HG02884 (cell line): ENCODE measurements at regions not wholly inside any gene's neighbourhood (a gene's known extent, or its start where the extent isn't known, plus 50 kb on each side); places are given as distances from the start of the nearest gene placed in this dataset.

Source experiments
- ATAC-seq: cut with Tn5 transposase; IDR thresholded peaks from one replicate; pipeline ENCODE4 v1.9.1; 2021; ENCODE audit warnings: mild to moderate bottlenecking, moderate library complexity; ENCODE audit not compliant: unreplicated experiment

DNA sequence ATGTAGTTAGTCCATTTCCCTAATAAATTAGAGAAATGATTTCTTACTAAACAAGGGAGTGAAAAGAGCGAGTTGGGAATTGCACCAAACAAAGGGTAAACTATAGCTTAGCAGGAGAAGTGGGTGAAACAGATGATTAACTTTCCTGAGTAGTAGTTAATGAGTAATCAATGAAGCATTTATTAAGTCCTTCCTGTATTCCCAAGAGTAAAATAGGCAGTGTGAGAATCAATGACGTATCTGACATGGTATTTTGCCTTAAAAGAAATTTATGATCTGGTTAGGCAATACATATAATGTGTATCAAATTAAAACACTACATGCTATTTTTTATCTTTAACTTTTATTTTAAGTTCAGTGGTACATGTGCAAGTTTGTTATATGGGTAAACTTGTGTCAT lies 142.8 kb downstream of the KLF5 start:
- no peak for ATAC-seq

DNA sequence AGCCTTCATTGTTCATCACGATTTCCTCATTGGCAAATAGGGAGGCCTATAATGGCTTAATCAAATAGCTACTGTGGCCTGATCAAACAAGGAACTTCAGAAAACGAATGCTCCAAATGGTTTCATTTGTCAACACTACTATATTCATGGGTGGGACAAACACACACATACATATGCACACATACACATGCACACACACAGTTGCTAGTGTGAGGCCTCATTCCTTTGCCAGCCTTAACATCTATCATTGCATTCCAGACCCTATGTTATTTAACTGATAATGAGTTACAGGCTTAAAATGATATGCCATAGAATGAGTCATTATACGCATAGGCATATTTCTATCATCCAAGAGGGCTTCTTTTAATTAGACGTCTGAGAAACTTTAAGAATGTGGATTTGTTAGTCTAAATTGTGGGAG lies 140.2 kb downstream of the KLF5 start:
- no peak for ATAC-seq

DNA sequence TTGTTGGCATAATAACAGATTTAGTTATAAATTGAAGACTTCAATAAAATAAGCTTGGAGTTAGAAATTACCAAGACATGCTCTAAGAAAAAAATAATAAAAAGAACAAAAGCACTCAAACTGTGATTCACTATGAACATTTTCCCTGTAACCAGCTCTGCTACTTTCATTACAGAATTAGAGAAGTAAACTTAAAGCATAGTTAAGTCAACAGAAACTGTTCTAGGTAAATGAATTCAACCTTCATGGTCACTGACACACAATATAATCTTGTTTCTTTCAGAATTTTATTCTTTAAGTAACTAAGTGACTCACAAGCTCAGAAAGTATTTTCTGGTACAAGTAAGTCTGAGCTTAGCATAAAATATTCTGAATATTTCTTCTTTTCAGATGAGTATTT lies 136.3 kb downstream of the KLF5 start:
- ATAC-seq, result no peak

DNA sequence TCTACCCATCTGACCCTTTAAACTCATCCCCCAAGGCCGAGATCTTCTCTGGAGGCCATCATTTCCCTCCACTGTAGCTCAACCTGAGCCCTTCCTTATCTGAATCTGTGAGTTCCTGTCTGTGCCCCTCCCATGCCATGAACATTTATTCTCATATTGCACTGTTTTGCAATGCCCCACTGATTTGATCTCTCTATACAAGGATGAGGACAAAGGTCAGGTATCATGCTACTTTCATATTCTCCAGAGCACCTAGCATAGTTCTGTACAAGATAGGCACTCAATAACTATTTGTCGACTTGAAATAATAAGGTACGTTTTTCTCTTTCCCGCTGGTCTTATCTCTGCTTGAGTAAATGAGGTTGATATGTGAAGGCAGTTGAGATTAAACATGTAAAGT lies 135.5 kb downstream of the KLF5 start:
- ATAC-seq, result no peak

DNA sequence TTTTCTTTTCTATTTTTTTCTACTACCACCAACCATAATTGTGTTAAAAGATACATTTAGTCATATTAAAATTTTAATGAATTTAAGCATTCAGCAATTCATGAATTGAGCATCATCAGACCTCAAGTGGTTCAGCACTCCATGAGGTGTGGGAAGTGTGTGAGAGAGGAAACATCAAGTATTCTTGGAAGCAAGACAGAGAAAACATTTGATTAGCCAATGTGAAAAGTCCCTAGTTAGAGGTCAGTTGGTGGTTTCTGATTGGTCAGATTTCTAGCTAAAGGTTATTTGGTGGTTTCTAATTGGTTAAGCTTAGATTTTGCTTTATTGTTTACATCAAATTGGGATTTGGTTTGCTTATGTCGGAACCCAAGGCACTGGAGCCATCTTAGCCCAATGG lies 134.7 kb downstream of the KLF5 start:
- ATAC-seq, result no peak

DNA sequence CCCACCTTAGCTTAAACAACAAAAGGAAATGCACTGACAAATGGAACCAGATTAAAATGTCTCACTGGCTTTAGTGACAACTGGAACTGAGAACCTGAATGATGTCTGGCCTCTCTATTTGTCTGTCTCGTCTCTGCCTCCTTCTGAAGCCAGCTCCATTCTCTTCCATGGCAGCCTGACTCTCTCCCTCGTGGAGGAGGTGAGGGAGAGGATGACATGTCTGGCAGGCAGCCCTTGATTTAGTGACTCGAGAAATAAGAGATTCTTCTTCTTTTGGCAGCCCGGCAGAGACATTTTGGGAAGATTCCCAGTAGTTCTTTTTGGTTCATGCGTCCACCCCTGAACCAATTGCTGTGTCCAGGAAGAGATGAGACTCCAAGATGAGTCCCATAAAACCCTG lies 131.7 kb downstream of the KLF5 start:
- ATAC-seq, result no peak

DNA sequence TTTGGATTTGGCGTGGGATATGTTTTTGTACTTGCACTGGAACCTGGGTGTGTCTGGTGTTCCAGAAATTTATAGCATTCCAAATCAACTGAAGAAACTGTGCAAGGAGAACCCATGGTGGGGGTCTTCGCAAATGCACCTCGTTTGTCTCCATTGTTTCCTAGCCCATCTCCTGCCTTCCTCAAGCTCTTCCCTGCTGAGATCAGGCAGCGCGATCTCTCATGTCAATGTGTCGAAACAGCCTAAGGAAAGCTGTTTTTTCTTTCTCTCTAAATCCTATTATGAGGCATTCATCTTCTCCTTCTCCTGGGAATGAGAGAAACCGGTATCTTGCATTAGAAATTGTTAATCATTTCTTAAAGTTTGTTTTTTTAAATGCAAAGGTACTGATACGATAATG lies 131.0 kb downstream of the KLF5 start:
- no peak for ATAC-seq

DNA sequence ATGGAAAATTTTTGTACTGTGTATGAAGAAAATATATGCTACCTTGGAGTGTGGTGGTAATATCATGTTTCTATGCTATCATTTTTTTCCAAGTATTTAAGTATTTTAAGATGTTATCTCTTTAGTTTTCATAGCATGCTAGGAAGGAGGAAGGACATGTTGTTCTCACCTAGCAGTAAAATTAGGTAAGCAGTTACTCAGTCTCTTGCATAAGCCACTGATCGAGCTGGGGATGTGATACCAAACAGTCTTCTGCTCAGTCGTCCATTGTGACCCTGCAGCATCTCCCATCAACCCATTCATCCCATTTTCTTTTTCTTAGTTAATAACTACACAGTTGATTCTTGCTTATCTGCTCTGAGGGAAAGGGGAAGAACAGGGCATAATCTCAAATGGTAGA lies 130.6 kb downstream of the KLF5 start:
- ATAC-seq, result no peak

DNA sequence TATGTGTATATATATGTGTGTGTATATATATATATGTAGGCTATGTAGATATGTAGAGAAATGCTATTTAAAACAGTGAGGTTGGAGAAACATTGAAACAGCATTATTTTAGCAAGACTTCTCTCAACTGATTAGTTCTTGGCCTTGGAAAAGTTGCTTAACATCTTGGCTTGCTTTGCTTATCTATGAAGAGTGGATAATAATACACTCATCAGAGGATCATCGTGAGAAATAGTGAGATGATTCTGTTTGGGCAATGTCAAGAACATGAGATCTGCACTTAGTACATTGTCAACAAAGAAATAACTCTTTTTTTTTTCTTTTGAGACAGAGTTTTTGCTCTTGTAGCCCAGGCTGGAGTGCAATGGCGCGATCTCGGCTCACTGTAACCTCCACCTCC lies 128.3 kb downstream of the KLF5 start:
- no peak for ATAC-seq

DNA sequence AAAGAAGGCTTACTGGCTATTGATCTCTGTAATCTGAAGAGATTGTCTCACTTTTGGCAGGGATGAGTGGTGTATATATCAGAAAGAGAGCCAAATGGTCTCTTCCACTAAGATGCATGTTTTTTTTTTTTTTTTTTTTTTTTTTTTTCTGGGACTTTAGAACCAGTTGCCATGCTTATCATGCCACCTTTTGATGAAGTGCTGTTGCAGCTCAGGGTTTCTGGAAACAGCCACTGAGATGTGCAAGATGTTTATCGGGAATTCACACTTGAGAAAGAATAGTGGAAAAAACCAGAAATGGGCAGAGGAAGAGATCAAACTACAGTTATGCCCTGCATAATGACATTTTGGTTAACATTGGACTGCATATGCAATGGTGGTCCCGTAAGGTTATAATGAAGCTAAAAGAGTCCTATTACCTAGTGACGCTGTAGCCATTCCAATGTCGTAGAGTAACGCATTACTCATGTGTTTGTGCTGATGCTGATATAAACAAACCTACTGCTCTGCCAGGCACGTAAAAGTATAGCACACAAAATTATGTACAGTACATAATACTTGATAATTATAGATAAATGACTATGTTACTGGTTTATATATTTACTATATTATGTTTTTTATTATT lies 121.0 kb downstream of the KLF5 start:
- ATAC-seq, result no peak

DNA sequence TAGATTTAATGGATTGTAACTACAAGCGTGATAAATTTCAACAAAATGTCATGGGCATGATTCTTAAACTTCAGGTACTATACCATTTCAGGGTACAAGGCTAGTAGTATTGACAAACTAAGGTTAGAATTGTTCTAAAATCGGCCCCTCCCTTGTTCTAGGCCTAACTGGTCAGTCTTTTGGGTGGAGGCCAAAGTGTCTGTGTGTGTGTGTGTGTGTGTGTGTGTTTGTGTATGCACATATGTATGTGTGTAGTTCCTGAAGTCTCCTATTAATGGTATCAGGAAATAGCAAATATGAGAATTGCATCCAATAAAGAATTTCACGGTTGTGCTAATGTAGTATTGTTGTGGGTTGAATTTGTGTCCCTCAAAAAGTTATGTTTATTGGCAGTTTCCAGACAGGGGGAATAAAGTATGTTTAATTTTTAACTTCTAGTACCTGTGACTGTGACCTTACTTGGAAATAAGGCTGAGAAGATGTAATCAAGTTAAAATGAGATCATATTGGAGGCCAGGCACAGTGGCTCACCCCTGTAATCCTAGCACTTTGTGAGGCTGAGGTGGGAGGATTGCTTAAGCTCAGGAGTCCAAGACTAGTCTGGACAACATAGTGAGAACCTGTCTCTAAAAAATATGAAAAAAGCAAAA lies 119.2 kb downstream of the KLF5 start:
- ATAC-seq, result no peak

DNA sequence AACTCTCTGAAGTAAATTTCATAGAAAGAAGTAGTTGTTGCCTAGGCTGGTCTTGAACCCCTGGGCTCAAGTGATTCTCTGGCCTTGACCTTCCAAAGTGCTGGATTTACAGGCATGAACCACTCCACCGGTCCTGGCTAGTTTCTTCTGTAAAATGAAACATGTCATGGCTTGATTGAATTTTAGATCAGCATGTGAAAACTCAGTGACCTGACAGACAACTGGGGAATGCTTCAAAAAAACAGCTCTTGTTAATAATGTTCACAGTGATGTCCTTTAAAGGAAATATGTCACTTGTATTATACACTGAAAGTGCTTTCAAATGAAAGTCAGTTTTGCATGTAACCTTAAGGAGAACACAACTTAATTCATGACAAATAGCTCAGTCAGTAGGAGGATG lies 118.2 kb downstream of the KLF5 start:
- ATAC-seq, result no peak

DNA sequence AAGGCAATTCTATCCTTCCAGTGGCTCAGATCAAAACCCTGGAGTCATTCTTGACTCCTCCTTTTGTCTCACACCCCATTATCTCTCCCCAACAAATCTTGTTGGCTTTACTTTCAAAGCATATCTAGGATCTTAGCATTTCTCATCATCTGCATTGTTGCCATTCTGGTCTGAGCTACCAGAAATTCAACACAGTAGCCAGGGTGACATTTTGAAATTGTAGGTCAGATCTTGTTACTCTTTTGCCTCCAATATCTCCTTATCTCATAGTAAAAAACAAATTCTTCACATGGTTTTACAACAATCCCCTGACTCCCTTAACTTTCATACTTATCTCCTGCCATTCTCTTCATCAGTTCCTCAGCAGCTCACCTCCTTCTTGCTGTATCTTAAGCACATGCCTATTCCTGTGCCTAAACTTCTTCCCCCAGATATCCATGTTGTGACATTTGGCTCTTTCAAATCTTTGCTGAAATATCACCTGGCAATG lies 115.8 kb downstream of the KLF5 start:
- no peak for ATAC-seq

DNA sequence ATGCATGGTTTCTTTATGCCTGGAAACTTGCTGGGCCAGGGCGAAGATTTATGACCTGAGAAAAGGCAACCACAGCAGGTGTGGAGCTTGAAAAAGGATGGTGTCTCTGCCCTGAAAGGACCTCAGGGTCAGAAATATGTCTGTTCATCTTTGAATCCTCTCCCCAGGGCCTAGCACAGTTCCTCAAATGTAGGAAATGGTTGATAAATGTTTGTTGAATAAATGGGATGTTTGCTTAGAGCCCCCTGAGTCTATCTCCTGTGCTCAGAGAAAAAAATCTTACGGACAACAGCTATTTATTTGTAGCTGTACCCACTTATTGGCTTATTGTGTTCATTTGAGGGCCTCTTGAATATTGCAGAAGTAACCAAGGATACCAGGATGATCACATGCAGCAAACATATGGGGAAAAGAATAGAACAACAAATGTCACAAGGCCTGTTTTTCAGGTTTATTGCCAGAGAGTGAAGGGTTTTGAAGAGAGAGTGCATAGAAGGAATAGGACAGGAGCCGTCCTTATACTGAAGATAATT lies 114.5 kb downstream of the KLF5 start:
- ATAC-seq, result no peak

DNA sequence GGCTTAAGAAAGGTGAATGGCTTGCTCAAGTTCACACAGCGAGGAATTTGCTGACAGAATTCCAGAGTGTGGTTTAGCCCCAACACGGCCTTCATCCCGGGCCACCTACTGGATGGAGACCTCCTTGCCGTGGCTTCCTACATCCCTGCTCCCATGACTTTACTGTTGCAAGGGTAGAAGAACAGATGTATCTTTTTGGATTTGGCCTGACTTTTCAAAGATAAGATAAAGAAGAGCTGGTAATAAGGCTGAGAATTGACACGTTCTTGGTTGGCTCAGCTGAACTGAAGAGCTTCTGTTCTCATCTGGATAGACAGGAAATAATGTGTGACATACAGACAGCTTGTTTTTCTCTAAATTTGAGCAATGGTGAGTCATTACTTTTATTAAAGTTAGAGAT lies 113.1 kb downstream of the KLF5 start:
- ATAC-seq, result no peak

DNA sequence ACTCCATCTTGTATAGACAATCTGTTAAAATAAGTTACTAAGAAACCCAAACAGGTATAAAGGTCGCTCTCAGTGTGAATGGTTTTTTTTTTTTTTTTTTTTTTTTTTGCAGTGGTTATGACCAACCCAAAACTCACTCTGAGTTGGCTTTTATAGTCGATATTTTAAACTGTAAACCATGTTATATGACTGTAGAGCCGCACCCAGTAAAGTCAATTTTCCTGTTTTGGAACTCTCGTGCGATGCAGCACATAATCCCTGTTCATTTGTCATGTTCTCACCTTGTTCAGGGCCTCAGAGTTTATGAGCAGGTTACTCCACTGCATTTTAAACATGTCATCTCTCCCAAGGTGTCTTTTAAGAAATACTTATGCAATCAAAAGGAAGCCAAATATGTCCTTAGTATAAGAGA lies 112.5 kb downstream of the KLF5 start:
- ATAC-seq, result no peak

DNA sequence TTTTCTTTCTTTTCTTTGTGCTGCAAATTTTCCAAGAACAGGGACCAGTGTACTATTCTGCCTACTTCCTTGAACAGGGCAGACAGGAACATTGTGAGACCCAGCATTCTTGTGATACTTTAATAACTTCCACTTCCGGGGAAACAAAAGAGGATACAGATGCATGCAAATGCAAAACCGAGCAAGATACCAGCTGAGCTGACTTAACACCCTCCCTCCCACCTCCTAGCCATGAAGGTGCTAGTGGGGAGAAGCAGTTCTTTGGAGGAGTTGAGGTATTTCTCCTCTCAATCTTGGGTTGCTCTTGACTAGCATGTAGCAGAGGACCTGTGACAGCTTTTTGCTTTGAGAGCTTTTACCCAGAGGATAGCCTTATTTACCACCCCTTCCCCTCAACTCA lies 111.2 kb downstream of the KLF5 start:
- no peak for ATAC-seq

DNA sequence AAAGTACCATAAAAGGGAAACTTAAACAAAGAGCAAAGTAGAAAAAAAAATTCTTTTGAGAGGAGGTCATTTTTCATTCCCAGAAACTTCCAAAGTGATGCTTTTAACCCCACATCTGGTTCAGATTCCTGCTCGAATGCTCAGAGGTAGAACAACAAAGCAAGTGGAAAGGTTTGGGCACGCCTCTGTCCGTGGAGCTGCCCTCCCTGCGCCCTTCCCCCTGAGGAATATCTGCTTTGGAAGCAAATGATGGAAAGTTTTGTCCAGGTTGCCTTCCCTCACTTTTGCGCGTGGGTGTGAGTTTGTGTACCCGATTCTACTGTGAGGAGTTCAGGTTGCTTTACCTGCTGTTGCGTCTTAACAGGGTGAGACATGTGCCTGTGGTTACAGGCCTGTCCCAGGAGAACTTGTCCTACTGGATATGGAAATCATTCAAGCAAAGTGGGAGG lies 110.2 kb downstream of the KLF5 start:
- ATAC-seq, result no peak

DNA sequence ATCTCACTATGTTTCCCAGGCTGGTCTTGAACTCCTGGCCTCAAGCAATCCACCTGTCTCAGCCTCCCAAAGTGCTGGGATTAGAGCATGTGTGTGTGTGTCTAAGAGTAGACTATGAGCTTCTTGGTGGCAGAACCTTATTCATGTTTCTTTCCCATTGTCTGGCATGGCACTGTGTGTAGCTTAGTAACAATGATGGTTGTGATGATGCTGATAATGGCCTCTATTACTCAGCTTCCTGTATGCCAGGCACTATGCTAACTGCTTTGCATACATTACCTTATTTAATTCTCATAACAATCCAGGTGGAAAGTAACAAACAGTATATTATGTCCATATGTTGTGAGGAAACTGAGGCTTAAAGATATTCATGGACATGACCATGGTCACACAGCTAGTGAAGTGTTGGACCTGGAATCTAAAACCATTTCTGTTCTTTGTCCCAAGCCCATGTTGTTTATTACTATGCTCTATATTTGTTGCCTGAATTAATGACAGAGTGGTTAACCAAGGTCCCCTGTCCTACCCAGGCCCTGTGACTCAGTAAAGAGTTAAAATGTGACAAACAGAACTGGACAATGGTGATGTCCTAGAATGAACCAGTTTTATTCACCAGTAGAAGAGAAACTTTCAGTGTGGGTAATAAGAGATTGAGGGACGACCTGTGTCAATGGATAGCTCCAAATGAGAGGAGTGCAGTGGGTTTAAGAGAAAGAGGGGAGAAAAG lies 109.6 kb downstream of the KLF5 start:
- ATAC-seq, result no peak

DNA sequence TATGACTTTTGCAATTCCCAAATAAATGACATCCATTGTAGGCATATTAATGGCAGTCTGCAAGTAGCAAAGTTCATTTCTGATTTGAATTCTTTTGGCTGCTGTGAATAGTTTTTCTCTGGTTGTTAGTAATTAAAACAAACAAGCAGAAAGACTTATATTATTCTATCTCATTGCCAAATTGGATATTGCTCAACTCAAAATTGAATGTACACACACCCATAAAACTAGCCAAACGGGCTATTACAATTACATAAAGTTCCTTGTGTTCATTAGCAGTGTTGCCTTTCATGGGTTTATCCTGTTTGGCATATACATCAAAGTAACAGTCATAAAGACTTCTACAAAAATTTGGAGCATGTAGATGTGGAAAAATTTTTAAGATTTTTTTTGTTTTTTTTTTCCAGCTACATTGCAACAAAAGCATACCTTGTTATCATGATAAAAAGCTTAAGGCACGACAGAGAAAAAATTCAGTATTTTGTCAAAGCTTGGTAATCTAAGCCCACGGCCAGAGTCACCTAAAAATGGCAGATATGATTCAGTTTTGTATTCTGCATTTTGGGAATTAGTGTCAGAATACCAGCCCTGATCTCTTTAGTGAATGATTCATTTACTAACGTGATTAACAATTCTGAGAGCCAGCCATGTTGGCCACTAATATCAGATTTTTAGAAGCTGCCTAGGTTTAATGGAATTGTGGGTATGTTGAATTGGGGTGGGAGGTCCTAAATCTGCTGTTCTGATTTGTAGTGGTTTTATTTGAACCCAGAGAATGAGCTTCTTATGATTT lies 108.4 kb downstream of the KLF5 start:
- ATAC-seq, result no peak

DNA sequence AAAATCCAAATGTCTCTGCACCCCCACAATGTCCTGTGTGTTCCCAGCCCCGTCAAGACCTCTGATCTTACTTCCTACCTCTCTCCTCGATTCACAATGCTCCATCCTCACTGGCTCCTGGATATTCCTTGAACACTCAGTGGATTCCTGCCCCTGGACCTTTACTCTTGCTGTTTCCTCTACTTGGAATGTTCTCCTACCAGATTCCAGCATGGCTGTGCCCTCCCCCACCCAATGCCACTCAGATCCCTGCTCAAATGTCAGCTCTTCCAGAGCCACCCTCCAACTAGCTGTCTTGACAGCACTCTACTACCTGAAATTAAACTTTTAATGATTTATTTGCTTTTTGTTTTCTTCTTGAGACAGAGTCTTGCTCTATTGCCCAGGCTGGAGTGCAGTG lies 107.4 kb downstream of the KLF5 start:
- ATAC-seq, result no peak
